Calu3 (cell line): ENCODE measurements at regions not wholly inside any gene's neighbourhood (a gene's known extent, or its start where the extent isn't known, plus 50 kb on each side); places are given as distances from the start of the nearest gene placed in this dataset.

ENCODE experiments used
- BruUV-seq: library from RNA; stranded (reverse); fragments of 400-500 nt; replicated peaks from 2 replicates; lab custom pipeline; 2021; lab: Mats Ljungman, UMichigan
- CTCF ChIA-PET: fragments of 300-600 bp; sonication (Branson Sonifier 250); formaldehyde crosslinking; loops from one replicate; lab custom pipeline; 2022; ENCODE audit warnings: antibody characterized with exemption; lab: Charles Lee
- DNase-seq: peaks from one replicate; pipeline ENCODE4 v3.0.0; 2022
- H3K27ac Mint-ChIP-seq: one replicate; pipeline ENCODE4 v1.8.0; 2022; ENCODE audit warnings: mixed read lengths; ENCODE audit not compliant: unreplicated experiment
- H3K27me3 Mint-ChIP-seq: one replicate; pipeline ENCODE4 v1.8.0; 2022; ENCODE audit warnings: mixed read lengths; ENCODE audit not compliant: unreplicated experiment
- H3K36me3 Mint-ChIP-seq: one replicate; pipeline ENCODE4 v1.8.0; 2022; ENCODE audit warnings: mild to moderate bottlenecking, moderate library complexity, mixed read lengths; ENCODE audit not compliant: insufficient read depth, unreplicated experiment
- H3K4me1 Mint-ChIP-seq: one replicate; pipeline ENCODE4 v1.8.0; 2022; ENCODE audit warnings: mild to moderate bottlenecking, low read depth, mixed read lengths; ENCODE audit not compliant: unreplicated experiment
- H3K4me3 Mint-ChIP-seq: one replicate; pipeline ENCODE4 v1.8.0; 2022; ENCODE audit warnings: mild to moderate bottlenecking, low read depth, moderate library complexity, mixed read lengths; ENCODE audit not compliant: unreplicated experiment
- H3K9me3 Mint-ChIP-seq: one replicate; pipeline ENCODE4 v1.8.0; 2022; ENCODE audit warnings: low read depth, mixed read lengths; ENCODE audit not compliant: unreplicated experiment
- intact Hi-C: fragments of 100-400 bp; cut with micrococcal nuclease; formaldehyde crosslinking; loops from one replicate; pipeline ENCODE4 v1.10.0; 2022; ENCODE audit not compliant: unreplicated experiment
- TF ChIP-seq, protein P1 (sequence below): fragments of 200-600 bp; IDR thresholded peaks from one replicate; pipeline ENCODE4 v1.8.0; 2022; ENCODE audit warnings: antibody characterized with exemption; ENCODE audit not compliant: unreplicated experiment

GRCh38 chr17:34122515-34122914 lies 132.6 kb upstream of the CCL2 start:
- no peak for DNase-seq
- TF ChIP-seq, protein P1, sequence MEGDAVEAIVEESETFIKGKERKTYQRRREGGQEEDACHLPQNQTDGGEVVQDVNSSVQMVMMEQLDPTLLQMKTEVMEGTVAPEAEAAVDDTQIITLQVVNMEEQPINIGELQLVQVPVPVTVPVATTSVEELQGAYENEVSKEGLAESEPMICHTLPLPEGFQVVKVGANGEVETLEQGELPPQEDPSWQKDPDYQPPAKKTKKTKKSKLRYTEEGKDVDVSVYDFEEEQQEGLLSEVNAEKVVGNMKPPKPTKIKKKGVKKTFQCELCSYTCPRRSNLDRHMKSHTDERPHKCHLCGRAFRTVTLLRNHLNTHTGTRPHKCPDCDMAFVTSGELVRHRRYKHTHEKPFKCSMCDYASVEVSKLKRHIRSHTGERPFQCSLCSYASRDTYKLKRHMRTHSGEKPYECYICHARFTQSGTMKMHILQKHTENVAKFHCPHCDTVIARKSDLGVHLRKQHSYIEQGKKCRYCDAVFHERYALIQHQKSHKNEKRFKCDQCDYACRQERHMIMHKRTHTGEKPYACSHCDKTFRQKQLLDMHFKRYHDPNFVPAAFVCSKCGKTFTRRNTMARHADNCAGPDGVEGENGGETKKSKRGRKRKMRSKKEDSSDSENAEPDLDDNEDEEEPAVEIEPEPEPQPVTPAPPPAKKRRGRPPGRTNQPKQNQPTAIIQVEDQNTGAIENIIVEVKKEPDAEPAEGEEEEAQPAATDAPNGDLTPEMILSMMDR, result no peak
- Mint-ChIP-seq H3K4me1 (no peaks in the 10 kb centered on the region), H3K27ac (no peak overlapping the region), H3K4me3 (no peak overlapping the region), H3K27me3 (peaks cover 64% of the 10 kb centered on the region), H3K36me3 (no peaks in the 10 kb centered on the region), H3K9me3 (no peaks in the 10 kb centered on the region)
- CTCF ChIA-PET, result no interaction called here
- intact Hi-C loops, result no loop called here
- no TSS peak for BruUV-seq

- TF ChIP-seq, protein P1, result no peak
- no peaks in the 10 kb centered on the region for H3K36me3 Mint-ChIP-seq
- H3K27ac Mint-ChIP-seq, result no peak overlapping the region
- no peak for DNase-seq
- CTCF ChIA-PET, result no interaction called here
- no TSS peak for BruUV-seq
- no peaks in the 10 kb centered on the region for H3K4me1 Mint-ChIP-seq
- peaks cover 55% of the 10 kb centered on the region for H3K27me3 Mint-ChIP-seq
- H3K4me3 Mint-ChIP-seq, result no peak overlapping the region
- intact Hi-C loops, result no loop called here
- H3K9me3 Mint-ChIP-seq, result no peaks in the 10 kb centered on the region
Measured at GRCh38 chr17:34125010-34125409, 130.1 kb upstream of the CCL2 start.

- intact Hi-C loops, result no loop called here
- peaks cover 53% of the 10 kb centered on the region for H3K27me3 Mint-ChIP-seq
- CTCF ChIA-PET, result no interaction called here
- no peaks in the 10 kb centered on the region for H3K4me1 Mint-ChIP-seq
- no peak overlapping the region for H3K27ac Mint-ChIP-seq
- BruUV-seq, result no TSS peak
- H3K4me3 Mint-ChIP-seq, result no peak overlapping the region
- no peak for DNase-seq
- TF ChIP-seq, protein P1, result no peak
- H3K9me3 Mint-ChIP-seq, result no peaks in the 10 kb centered on the region
- no peaks in the 10 kb centered on the region for H3K36me3 Mint-ChIP-seq
Measured at GRCh38 chr17:34125921-34126320, 129.2 kb upstream of the CCL2 start.

GRCh38 chr17:34126496-34126895 lies 128.6 kb upstream of the CCL2 start:
- TF ChIP-seq, protein P1, result no peak
- Mint-ChIP-seq H3K27me3 (peaks cover 53% of the 10 kb centered on the region), H3K4me3 (no peak overlapping the region), H3K4me1 (no peaks in the 10 kb centered on the region), H3K9me3 (no peaks in the 10 kb centered on the region), H3K27ac (no peak overlapping the region), H3K36me3 (no peaks in the 10 kb centered on the region)
- intact Hi-C loops, result no loop called here
- DNase-seq, result no peak
- CTCF ChIA-PET, result no interaction called here
- BruUV-seq, result no TSS peak

DNA sequence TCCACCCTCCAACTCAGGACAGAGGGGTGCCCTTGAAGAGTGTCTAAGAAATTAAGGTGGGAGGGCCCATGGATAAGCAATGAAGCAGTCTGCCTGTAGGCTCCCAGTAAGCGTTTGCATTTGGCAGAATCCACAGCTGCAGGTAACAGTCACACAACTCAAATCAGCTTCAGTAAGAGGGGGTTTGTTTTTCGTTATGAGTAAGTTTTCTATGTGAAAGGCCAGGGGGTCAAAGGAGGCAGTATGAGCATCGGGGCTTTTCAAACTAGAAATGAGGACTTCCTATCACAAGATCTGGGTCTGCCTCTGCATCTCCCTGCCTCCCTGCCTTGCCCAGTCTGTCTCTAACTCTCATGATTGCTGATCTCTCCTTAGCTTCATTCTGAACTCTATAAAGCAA lies 128.1 kb upstream of the CCL2 start:
- TF ChIP-seq, protein P1, result no peak
- CTCF ChIA-PET, result no interaction called here
- H3K27ac Mint-ChIP-seq, result no peak overlapping the region

More for the DNA sequence above, 128.1 kb upstream of the CCL2 start:
- no TSS peak for BruUV-seq
- Mint-ChIP-seq H3K36me3 (no peaks in the 10 kb centered on the region), H3K9me3 (no peaks in the 10 kb centered on the region), H3K4me3 (no peak overlapping the region), H3K27me3 (peaks cover 52% of the 10 kb centered on the region), H3K4me1 (no peaks in the 10 kb centered on the region)
- intact Hi-C loops, result no loop called here
- DNase-seq, result no peak
